ENCODE measurements at regions not wholly inside any gene's neighbourhood (a gene's known extent, or its start where the extent isn't known, plus 50 kb on each side); places are given as distances from the start of the nearest gene placed in this dataset.

DNA sequence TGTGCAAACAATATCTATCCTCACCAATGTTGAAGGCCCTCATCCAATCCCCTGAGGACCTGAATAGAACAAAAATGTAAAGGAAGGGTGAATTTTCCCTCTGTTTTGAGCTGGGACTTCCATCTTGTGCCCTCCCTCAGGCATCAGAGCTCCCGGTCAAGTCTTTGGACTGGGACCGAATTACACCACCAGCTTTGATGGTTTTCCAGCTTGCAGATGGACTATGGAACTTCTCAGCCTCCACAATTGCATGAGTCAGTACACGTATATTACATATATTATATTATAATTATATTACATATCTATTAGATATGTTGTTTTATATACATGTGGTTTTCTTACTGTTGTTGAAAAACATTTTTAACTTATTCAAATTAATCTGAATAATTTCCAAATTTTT lies 496.4 kb downstream of the CMPK2 start:
- H4K5ac ChIP-seq (ENCODE audit: insufficient read length, low read depth, low read length) = no peak overlapping the region
- no peak overlapping the region for H2BK5ac ChIP-seq (ENCODE audit: low read depth, low read length)
- H3K14ac ChIP-seq (ENCODE audit: insufficient read length) = no peak overlapping the region
- CTCF ChIA-PET (ENCODE audit: partially characterized antibody) = no interaction called here
- POLR2A ChIA-PET (ENCODE audit: partially characterized antibody) = no interaction called here
- no peaks in the 10 kb centered on the region for H3K36me3 ChIP-seq (ENCODE audit: control insufficient read depth in 2 of 4, insufficient read depth in 4 of 4, low read length in 3 of 4)
- H3K4ac ChIP-seq (replicated peaks; ENCODE audit: insufficient read length, low read depth, low read length) = no peak overlapping the region
- DNase-seq (ENCODE audit: low read depth in 1 of 2, low spot score in 2 of 2) (no peak), FAIRE-seq (no peak)
- H4K91ac ChIP-seq (replicated peaks; ENCODE audit: insufficient read length, low read length) = no peak overlapping the region
- H3K79me2 ChIP-seq (ENCODE audit: control insufficient read depth in 1 of 2, insufficient read depth in 2 of 2, low read length in 2 of 2) = no peaks in the 10 kb centered on the region
- no peak overlapping the region for H2BK15ac ChIP-seq (ENCODE audit: low read length)
- no peak overlapping the region for H2BK120ac ChIP-seq (replicated peaks; ENCODE audit: low read depth, low read length)
- H3K23me2 ChIP-seq (ENCODE audit: low read depth, low read length) = no peaks in the 10 kb centered on the region
- no peak overlapping the region for H3K4me3 ChIP-seq (ENCODE audit: extremely low read depth in 1 of 4, insufficient read depth in 2 of 4, low read depth in 3 of 4, low read length in 4 of 4)
- H3K4me2 ChIP-seq (ENCODE audit: insufficient read depth in 1 of 2, low read depth in 2 of 2, low read length in 2 of 2) = no peak overlapping the region
- H2AK5ac ChIP-seq (ENCODE audit: low read depth, low read length) = no peak overlapping the region
- H3K18ac ChIP-seq (ENCODE audit: extremely low read depth, low read length) = no peak overlapping the region
- H3K56ac ChIP-seq (replicated peaks; ENCODE audit: insufficient read length, low read depth, low read length) = no peak overlapping the region
- H3K9me3 ChIP-seq (ENCODE audit: insufficient read depth in 2 of 2, low read depth in 1 of 2, low read length in 1 of 2) = no peaks in the 10 kb centered on the region
- no peaks in the 10 kb centered on the region for H3K27me3 ChIP-seq (replicated peaks in 1 of 4; ENCODE audit: control insufficient read depth in 3 of 4, extremely low read depth in 1 of 4, insufficient read depth in 3 of 4, low read length in 3 of 4)
- no peak overlapping the region for H2BK20ac ChIP-seq (ENCODE audit: low read length)
- no peak overlapping the region for H4K8ac ChIP-seq (ENCODE audit: extremely low read depth, insufficient read depth, low read length)
- no peak overlapping the region for H3K27ac ChIP-seq (ENCODE audit: low read depth, low read length)
- no peak overlapping the region for H2BK12ac ChIP-seq (ENCODE audit: low read depth, low read length)
- no peak overlapping the region for H3K9ac ChIP-seq (replicated peaks in 1 of 4; ENCODE audit: extremely low read depth in 1 of 4, low read depth in 3 of 4, low read length in 3 of 4)
- H2AFZ ChIP-seq (ENCODE audit: low read length) = no peak overlapping the region
- WGBS, 2 experiments (ENCODE audit: extremely low coverage in 1 of 2, insufficient coverage in 1 of 2, insufficient read length in 1 of 2, insufficient replicate concordance in 2 of 2, low coverage in 1 of 2, low lambda C conversion rate in 2 of 2, missing lambda C conversion rate in 1 of 2) = 96% methylated on average over 3 of the region's 3 CpGs; no CpG with 5 or more reads in 1 of the 2 experiments
- no peaks in the 10 kb centered on the region for H3K4me1 ChIP-seq (replicated peaks in 1 of 4; ENCODE audit: control insufficient read depth in 3 of 4, insufficient read depth in 4 of 4, low read length in 3 of 4)
- H3K79me1 ChIP-seq (ENCODE audit: low read depth, low read length) = no peaks in the 10 kb centered on the region
- H3K23ac ChIP-seq (ENCODE audit: insufficient read length) = no peak overlapping the region
- H4K20me1 ChIP-seq (replicated peaks in 1 of 2; ENCODE audit: control insufficient read depth in 1 of 2, insufficient read depth in 2 of 2, low read length in 2 of 2) = no peaks in the 10 kb centered on the region
- no peak for TF ChIP-seq KDM1A (IDR thresholded peaks at IDR 0.05; ENCODE audit: borderline replicate concordance, low read length)

Data from H1 (cell line).